Skin epidermis (tissue), 12 donors: ENCODE measurements at regions not wholly inside any gene's neighbourhood (a gene's known extent, or its start where the extent isn't known, plus 50 kb on each side); places are given as distances from the start of the nearest gene placed in this dataset.

Experiments used
- H3K27ac ChIP-seq, 21 experiments: fragments of 200-600 bp; sonication (generic) in 11 of 21; one replicate each; pipeline ENCODE4 v1.5.0; 2020; ENCODE audit warnings: mild to moderate bottlenecking in 3 of 21, inconsistent platforms in 2 of 21, moderate library complexity in 2 of 21
- H3K4me3 ChIP-seq, 7 experiments: fragments of 200-600 bp; sonication (generic) in 2 of 7; one replicate each; pipeline ENCODE4 v1.5.0; 2020; ENCODE audit warnings: inconsistent platforms in 2 of 7, mild to moderate bottlenecking in 2 of 7, moderate library complexity in 1 of 7

- Histone ChIP-seq H3K4me3 (no peak overlapping the region), H3K27ac (no peak overlapping the region)
These were observed 151.2 kb downstream of the CBLN1 start for GRCh38 chr16:49130397-49130796.

GRCh38 chr16:49129935-49130334 lies 151.7 kb downstream of the CBLN1 start:
- no peak overlapping the region for H3K4me3 ChIP-seq
- H3K27ac ChIP-seq: no peak overlapping the region

GRCh38 chr16:49128740-49129139 lies 152.9 kb downstream of the CBLN1 start:
- Histone ChIP-seq H3K4me3 (no peak overlapping the region), H3K27ac (no peak overlapping the region)

DNA sequence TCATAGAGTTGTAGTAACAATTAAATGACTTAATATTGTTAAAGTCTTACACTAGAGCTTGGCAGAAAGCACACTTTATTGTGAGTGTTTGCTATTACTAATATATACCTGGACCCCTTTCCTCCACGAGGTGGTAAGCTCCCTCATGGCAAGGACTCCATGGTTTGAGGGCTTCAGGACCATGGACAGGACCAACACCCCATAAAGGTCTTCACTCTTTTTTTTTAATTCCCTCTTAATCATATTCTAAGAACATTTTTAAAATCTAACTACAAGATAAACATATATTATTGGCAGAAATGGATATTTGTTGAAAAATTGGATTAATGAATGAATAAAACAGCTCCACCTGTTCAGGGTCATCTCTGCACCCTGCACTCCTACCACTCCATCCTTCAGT lies 154.5 kb downstream of the CBLN1 start:
- Histone ChIP-seq H3K27ac (no peak overlapping the region), H3K4me3 (no peak overlapping the region)

DNA sequence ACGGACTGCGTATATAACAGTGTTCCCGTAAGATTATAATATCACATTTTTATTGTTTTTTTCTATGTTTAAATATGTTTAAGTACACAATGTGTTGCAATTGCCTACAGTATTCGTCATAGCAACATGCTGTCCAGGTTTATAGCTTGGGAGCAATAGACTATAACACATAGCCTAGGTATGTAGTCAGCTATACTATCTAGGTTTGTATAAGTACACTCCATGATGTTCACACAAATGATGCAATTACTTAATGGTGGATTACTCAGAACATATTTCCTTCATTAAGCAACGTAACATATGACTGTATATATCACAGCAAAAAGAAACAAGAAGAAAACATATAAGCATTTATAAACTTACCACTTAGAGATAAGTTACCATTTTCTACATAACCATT lies 160.0 kb downstream of the CBLN1 start:
- H3K4me3 ChIP-seq: no peak overlapping the region
- no peak overlapping the region for H3K27ac ChIP-seq

DNA sequence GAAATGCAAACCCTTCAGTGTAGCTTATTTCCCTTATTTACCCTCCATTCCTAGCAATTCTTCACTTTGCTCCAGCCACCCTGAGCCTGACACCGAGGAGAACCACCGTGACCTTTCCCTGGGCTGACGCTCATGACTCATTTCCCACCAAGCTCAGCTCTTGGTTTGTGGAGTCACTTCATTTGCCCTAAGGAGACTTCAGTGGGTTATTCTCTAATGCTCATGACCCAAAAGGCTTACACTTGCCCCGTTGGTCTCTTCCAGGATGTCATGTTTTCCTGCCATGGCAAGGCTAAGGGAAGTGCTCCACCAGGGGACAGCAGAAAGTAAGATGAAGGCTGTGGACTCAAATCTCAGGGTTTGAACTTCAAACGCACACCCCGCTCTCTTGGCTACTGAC lies 161.0 kb downstream of the CBLN1 start:
- H3K4me3 ChIP-seq: no peak overlapping the region

DNA sequence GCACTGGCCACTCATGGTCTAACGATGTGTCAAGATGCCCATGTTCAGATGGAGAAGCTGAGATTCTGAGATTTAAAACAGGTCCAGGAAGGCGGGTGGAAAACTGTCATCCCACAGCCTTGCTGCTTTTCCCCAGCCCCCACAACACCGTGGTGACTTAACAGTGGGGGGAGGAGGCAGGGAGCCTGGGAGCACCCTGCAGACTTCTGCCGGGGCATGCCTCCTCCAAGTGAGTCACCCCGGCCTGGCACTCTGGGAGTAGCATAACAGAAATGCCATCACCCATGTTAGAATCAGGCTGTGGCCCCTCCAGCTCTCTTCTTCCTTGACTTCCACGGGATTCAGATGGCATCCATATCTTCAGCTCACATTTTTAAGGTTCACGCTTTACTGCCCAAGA lies 164.8 kb downstream of the CBLN1 start:
- H3K4me3 ChIP-seq: no peak overlapping the region
- H3K27ac ChIP-seq: no peak overlapping the region

More for the DNA sequence above, 161.0 kb downstream of the CBLN1 start:
- no peak overlapping the region for H3K27ac ChIP-seq

DNA sequence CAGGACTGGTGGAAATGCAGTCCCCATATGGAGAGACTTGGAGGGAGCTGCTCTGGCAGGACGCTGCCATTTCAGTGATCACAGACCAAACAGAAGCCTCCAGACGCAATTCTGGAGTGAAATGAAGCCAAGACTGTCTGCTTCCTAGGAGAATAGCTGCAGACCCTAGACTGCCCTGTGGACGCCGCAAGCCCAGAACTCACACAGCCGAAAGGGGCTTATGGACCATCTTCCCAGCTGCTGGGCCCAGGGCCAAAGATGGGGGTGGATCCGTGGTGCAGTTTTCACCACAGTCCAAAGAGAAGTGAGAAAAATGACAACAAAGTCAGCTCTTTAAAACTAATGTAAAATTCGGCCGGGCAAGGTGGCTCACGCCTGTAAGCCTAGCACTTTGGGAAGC lies 165.7 kb downstream of the CBLN1 start:
- Histone ChIP-seq H3K4me3 (no peak overlapping the region), H3K27ac (no peak overlapping the region)

DNA sequence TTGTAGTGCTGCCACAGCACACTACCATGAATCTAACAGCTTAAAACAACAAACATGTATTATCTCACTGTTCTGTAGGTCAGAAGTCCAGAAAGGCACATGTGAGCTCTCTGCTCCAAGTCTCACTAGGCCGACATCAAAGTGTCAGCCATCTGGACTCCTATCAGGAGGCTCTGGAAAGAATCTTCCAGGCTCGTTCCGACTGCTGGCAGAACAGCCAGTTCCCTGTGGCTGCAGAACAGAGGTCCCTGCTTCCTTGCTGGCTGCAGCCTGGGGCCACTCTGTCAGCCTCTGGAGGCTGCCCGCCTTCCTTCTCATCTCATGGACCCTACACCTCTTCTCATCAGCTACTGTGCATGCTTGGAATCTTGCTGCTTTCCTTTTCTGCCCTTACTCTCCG lies 168.9 kb downstream of the CBLN1 start:
- Histone ChIP-seq H3K27ac (no peak overlapping the region), H3K4me3 (no peak overlapping the region)

DNA sequence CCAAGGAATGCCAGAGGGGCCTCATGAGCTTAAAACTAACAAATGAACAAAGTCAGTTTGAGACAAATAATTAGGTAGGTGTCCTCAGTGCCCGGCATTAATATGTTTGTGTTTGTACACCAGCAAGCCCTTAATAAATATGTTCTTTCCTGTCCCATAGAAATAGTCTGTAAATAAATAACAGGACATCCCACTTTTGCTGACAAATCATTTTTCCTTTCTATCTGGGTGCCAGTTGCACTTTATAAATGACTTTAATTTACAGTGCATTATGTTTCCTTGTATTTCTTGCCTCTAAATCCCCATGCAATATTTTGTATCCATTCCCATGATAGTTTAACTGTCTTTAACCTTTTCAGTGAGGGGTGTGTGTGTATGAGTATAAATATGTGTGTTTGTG lies 170.3 kb downstream of the CBLN1 start:
- no peak overlapping the region for H3K4me3 ChIP-seq
- no peak overlapping the region for H3K27ac ChIP-seq

- Histone ChIP-seq H3K27ac (no peak overlapping the region), H3K4me3 (no peak overlapping the region)
These were observed 173.0 kb downstream of the CBLN1 start for GRCh38 chr16:49108611-49109010.

- no peak overlapping the region for H3K4me3 ChIP-seq
- H3K27ac ChIP-seq: no peak overlapping the region
These were observed 178.3 kb downstream of the CBLN1 start for GRCh38 chr16:49103298-49103697.

GRCh38 chr16:49101997-49102396 lies 179.6 kb downstream of the CBLN1 start:
- H3K4me3 ChIP-seq: no peak overlapping the region

DNA sequence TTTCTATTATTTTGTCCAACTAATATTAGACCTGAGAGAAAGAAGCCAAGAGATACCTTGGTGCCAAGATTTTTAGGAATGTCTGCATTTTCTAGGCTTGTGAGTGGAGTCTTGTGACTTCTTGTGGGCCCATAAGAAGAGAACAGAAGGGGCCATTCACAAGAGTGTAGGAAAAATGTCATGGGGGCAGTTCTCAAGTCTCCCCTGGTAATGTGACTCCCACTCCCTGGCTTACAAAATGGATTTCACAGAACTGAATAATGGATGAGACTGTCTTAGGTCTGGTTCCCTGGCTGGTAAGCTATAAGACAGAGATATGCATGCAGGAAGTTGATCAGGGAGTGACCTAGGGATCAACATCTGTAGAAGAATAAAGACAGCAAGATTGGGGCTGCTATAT lies 181.3 kb downstream of the CBLN1 start:
- no peak overlapping the region for H3K27ac ChIP-seq
- H3K4me3 ChIP-seq: no peak overlapping the region

More at GRCh38 chr16:49101997-49102396, 179.6 kb downstream of the CBLN1 start:
- H3K27ac ChIP-seq: no peak overlapping the region

DNA sequence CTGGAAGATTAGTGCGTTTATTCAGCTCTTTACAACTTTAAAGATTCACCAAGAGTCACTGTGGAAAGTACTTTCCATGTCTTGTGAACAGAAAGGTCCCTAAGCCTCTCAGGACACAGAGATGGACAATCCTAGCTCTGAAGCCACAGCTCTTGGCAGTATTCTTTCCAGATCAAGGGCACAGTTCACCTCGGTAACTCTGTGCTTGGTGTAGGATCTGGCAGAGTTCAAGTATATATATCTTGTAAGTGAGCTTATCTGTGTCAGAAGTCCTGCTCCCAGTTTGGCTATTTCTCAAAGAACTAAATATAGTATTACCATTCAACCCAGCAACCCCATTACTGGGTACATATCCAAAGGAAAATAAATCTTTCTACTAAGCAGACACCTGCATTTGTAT lies 183.7 kb downstream of the CBLN1 start:
- Histone ChIP-seq H3K4me3 (no peak overlapping the region), H3K27ac (no peak overlapping the region)

DNA sequence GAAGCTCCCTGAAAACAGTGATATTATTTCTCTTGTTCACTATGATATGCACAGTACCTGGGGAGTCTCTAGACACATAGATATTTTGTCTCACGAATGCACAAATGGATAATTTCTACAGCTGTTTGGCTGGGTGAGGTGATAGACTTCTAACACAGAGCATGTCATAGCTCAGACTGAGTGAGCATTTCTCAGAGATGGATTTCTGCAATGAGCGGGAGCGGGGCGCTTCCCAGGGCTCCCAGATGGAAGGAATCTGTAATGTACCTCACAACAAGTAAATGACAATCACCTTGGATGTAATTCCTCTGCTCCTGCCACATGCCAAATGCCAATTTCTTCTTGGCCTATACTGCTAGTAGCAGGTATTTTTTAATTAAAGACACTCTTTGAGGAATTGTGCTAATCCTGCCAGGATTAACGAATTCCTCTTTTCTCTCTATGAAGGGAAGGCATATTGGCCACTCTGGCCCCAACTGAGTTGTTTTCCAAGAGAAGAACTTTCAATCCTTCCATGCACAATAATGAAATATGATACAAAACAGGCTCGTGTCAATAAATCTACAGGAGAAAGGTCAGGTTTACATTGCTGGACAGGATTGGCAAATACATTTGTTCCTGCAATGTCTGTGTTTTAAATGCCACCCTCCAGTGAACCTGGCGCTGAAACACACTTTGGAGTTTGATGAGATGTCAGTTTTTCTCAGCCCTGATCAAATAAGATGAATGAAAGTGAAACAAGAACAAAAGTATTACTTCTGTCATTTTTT lies 185.3 kb downstream of the CBLN1 start:
- Histone ChIP-seq H3K4me3 (no peak overlapping the region), H3K27ac (no peak overlapping the region)

GRCh38 chr16:49095539-49095938 lies 186.1 kb downstream of the CBLN1 start:
- no peak overlapping the region for H3K4me3 ChIP-seq
- H3K27ac ChIP-seq: no peak overlapping the region

- no peak overlapping the region for H3K4me3 ChIP-seq
- no peak overlapping the region for H3K27ac ChIP-seq
These were observed 187.2 kb downstream of the CBLN1 start for GRCh38 chr16:49094471-49094870.

- H3K4me3 ChIP-seq: no peak overlapping the region
- H3K27ac ChIP-seq: no peak overlapping the region
These were observed 187.7 kb downstream of the CBLN1 start for GRCh38 chr16:49093939-49094338.

DNA sequence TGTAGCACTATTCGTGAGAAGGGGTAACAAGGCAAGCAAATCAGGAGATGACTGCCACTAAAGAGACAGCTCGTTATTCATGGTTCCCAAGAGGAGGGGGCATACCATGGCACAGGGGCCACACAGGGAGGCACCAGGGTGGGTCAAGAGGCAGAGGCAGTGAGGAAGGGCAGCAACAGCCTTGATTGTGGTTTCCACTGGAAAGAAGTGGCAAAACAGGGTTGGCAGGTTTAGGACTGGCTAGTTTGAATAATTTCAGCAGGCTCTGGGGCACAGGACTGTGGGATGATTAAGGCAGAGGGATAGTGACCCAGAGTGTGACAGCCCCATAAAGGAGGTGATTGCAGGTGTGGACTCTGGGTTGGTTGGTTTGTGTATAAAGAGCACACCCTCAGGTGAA lies 188.9 kb downstream of the CBLN1 start:
- no peak overlapping the region for H3K27ac ChIP-seq
- no peak overlapping the region for H3K4me3 ChIP-seq

DNA sequence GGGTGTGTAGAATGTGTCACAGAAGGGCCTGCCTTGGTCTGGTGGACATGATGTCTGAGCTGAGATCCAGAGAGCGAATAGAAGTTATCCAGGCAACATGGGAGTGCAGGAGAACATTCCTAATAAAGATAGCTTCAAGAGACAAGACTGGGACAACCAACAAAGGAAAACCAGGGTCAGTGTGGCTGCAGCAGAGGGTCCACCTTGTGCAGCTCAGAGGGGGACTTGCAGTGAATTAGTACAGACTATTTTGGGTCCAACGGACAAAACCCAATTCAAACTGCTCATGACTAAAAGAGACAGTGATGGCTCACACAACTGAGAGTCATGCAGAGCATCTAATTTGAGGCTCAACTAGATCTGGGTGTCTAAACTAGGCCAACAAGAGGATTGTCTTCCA lies 192.1 kb downstream of the CBLN1 start:
- no peak overlapping the region for H3K4me3 ChIP-seq
- H3K27ac ChIP-seq: no peak overlapping the region

DNA sequence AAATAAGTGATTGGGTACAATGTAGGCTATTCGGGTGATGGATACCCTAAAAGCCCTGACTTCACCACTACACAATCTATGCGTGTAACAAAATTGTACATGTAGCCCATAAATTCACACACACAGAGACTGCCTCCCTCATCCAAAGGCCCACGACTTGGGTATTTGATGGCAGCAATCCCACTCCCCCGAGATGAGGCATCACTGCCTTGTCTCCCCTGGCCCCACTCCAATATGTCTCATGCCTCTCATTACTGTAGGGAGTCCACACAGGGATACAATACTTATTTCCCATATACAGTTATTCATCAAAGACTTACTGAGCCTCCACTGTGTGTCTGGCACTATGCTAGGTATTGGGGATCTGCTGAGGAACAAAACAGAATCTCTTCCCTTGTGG lies 192.6 kb downstream of the CBLN1 start:
- no peak overlapping the region for H3K27ac ChIP-seq
- H3K4me3 ChIP-seq: no peak overlapping the region
